RWPE2 (cell line): ENCODE measurements at regions not wholly inside any gene's neighbourhood (a gene's known extent, or its start where the extent isn't known, plus 50 kb on each side); places are given as distances from the start of the nearest gene placed in this dataset.

Experiments
- ATAC-seq: fragments of 200-7000 bp; cut with Tn5 transposase; 3 replicates; pipeline ENCODE4 v1.9.1; 2021; ENCODE audit warnings: low read depth
- DNase-seq: peaks from one replicate; pipeline ENCODE4 v3.0.0-alpha.2; 2020; ENCODE audit warnings: low spot score
- H3K27ac ChIP-seq: fragments of 450-650 bp; 2 replicates; pipeline ENCODE4 v1.5.1; 2017; ENCODE audit warnings: mild to moderate bottlenecking; ENCODE audit not compliant: poor library complexity, severe bottlenecking
- H3K27me3 ChIP-seq: fragments of 250-450 bp; sonication (Bioruptor Pico); 2 replicates; pipeline ENCODE4 v1.5.1; 2021; ENCODE audit warnings: mild to moderate bottlenecking, moderate library complexity; ENCODE audit not compliant: insufficient read depth, poor library complexity, severe bottlenecking
- H3K36me3 ChIP-seq: fragments of 250-450 bp; sonication (Bioruptor Pico); 2 replicates; pipeline ENCODE4 v1.5.1; 2020; ENCODE audit warnings: low read depth, mild to moderate bottlenecking, moderate library complexity
- H3K4me1 ChIP-seq: fragments of 250-450 bp; sonication (Bioruptor Pico); 2 replicates; pipeline ENCODE4 v1.5.1; 2021; ENCODE audit warnings: mild to moderate bottlenecking, moderate library complexity; ENCODE audit not compliant: insufficient read depth, poor library complexity, severe bottlenecking
- H3K4me3 ChIP-seq: fragments of 250-450 bp; sonication (Bioruptor Pico); 2 replicates; pipeline ENCODE4 v1.5.1; 2021; ENCODE audit warnings: mild to moderate bottlenecking, moderate library complexity; ENCODE audit not compliant: severe bottlenecking
- H3K9me3 ChIP-seq: fragments of 250-450 bp; sonication (Bioruptor Pico); 2 replicates; pipeline ENCODE4 v1.5.1; 2021; ENCODE audit warnings: mild to moderate bottlenecking, moderate library complexity; ENCODE audit not compliant: severe bottlenecking
- TF ChIP-seq, protein P1 (sequence below): fragments of 450-650 bp; IDR thresholded peaks from one replicate; pipeline ENCODE4 v1.5.1; 2017; ENCODE audit warnings: mild to moderate bottlenecking, moderate library complexity; ENCODE audit not compliant: poor library complexity, severe bottlenecking

DNA sequence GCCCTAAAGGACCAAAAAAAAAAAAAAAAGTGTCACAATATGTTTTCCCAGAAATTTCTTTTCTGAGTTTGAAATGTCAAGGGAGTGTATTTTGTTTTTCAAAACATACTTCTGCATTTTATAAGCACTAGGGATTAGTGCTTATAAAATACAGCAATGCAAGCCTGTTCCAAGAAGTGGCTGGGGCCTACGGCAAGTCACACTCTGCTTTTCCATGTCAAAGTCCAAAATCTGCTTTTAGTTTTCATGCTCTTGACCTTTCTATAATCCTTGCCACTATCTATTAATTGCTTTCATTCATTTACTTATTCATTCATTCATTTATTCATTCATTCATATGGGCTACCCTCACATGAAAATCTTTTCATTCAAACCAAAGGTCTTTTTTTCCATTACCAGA lies 100.1 kb upstream of the UXS1 start:
- Histone ChIP-seq H3K4me3 (no peak overlapping the region), H3K27me3 (no peaks in the 10 kb centered on the region), H3K27ac (no peak overlapping the region), H3K4me1 (no peaks in the 10 kb centered on the region), H3K36me3 (no peaks in the 10 kb centered on the region), H3K9me3 (no peaks in the 10 kb centered on the region)
- DNase-seq (no peak), ATAC-seq (no peak)
- TF ChIP-seq, protein P1, sequence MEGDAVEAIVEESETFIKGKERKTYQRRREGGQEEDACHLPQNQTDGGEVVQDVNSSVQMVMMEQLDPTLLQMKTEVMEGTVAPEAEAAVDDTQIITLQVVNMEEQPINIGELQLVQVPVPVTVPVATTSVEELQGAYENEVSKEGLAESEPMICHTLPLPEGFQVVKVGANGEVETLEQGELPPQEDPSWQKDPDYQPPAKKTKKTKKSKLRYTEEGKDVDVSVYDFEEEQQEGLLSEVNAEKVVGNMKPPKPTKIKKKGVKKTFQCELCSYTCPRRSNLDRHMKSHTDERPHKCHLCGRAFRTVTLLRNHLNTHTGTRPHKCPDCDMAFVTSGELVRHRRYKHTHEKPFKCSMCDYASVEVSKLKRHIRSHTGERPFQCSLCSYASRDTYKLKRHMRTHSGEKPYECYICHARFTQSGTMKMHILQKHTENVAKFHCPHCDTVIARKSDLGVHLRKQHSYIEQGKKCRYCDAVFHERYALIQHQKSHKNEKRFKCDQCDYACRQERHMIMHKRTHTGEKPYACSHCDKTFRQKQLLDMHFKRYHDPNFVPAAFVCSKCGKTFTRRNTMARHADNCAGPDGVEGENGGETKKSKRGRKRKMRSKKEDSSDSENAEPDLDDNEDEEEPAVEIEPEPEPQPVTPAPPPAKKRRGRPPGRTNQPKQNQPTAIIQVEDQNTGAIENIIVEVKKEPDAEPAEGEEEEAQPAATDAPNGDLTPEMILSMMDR, result no peak

DNA sequence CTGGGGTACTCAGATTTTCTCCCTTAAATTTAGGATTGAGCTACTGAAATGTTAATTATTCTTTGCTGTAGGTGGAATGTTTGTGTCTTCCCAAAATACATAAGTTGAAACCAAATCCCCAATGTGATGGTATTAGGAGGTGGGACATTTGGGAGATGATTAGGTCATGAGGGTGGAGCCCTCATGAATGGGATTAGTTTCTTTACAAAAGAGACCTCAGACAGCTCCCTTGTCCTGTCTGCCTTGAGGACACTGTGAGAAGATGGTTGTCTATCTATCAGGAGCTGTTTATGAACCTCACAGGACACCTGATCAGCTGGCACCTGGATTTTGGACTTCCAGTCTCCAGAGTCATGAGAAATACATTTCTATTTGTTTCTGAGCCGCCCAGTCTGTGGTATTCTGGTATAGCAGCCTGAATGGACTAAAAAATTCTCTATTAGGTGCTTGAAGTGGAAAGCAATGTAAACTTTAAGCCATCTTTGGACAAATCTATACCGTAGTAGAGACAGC lies 99.2 kb upstream of the UXS1 start:
- Histone ChIP-seq H3K27ac (no peak overlapping the region), H3K4me1 (no peaks in the 10 kb centered on the region), H3K27me3 (no peaks in the 10 kb centered on the region), H3K9me3 (no peaks in the 10 kb centered on the region), H3K4me3 (no peak overlapping the region), H3K36me3 (no peaks in the 10 kb centered on the region)
- DNase-seq (no peak), ATAC-seq (no peak)
- TF ChIP-seq, protein P1, result no peak

DNA sequence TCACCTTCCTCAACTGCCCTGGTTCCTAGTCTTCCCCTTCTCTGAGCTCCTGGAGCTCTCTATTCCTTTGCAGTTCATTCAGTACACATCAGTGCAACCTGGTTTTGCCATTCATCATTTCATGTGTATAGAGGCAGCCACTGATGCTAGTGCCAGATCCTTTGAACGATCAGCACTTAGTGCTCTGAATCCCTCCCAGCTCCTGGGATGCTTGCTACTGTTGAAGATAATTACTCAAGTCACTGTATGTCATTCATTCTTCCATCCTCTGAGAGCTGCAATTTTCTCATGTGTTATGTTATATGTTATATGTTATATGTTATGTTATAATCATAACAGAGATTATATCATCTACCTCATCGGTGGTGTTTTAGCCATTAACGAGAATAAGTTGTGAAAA lies 98.5 kb upstream of the UXS1 start:
- TF ChIP-seq, protein P1, result no peak
- no peaks in the 10 kb centered on the region for H3K27me3 ChIP-seq
- no peak for DNase-seq

DNA sequence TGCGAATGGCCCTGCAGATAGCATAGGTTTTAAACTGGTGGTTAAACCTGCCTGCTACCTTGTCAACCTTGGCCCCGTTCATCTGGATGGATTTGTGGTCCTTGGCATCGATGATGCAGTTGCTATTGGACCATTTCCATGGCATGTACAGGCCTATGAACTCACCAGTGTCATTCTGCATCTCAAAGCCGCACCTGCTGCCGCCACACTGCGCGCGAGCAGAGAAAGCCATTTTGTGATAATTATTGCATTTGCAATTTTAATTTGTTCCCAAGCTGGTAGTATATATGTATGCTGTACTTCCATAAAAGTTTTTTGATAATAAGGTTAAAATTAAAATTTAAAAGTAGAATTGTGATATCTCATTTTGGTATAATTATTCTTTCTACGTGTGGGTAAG lies 94.8 kb upstream of the UXS1 start:
- no peak overlapping the region for H3K4me3 ChIP-seq
- H3K9me3 ChIP-seq, result no peaks in the 10 kb centered on the region
- TF ChIP-seq, protein P1, result no peak
- no peak overlapping the region for H3K27ac ChIP-seq
- ATAC-seq, result no peak
- H3K4me1 ChIP-seq, result no peaks in the 10 kb centered on the region
- H3K27me3 ChIP-seq, result no peaks in the 10 kb centered on the region
- DNase-seq, result no peak
- no peaks in the 10 kb centered on the region for H3K36me3 ChIP-seq

More for the DNA sequence above, 98.5 kb upstream of the UXS1 start:
- H3K4me3 ChIP-seq, result no peak overlapping the region
- no peak overlapping the region for H3K27ac ChIP-seq
- no peaks in the 10 kb centered on the region for H3K4me1 ChIP-seq
- ATAC-seq, result no peak
- H3K9me3 ChIP-seq, result no peaks in the 10 kb centered on the region
- no peaks in the 10 kb centered on the region for H3K36me3 ChIP-seq

DNA sequence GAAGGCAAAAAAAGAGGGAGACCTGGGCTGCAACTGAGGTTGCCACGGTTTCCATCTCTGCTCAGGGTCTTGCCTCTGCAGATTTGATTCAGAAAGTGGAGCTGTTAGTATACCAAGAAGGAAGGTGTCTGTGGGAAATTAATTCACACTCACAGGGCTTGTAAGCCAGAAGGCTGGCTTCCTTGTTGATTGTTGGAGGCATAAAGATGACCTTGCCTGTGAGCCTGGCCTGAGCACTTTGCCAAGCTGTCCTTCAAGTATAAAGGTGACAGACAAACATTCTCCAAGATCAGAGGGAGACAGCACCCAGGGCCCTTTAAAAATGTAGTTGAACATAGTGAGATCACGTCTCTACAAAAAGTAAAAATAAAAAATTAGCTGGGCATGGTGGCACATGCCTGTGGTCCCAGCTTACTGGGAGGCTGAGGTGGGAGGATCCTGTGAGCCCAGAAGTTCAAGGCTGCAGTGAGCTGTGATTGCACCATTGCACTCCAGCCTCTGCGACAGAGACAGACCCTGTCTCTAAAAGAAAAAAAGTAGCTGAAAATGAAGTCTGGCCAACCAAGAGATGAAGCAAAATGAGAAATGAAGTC lies 91.2 kb upstream of the UXS1 start:
- Histone ChIP-seq H3K36me3 (no peaks in the 10 kb centered on the region), H3K9me3 (no peaks in the 10 kb centered on the region), H3K27ac (no peak overlapping the region), H3K4me1 (no peaks in the 10 kb centered on the region), H3K4me3 (no peak overlapping the region), H3K27me3 (no peaks in the 10 kb centered on the region)
- DNase-seq, result no peak
- ATAC-seq, result no peak
- TF ChIP-seq, protein P1, result no peak
